HuH-7 (cell line): ENCODE measurements at regions not wholly inside any gene's neighbourhood (a gene's known extent, or its start where the extent isn't known, plus 50 kb on each side); places are given as distances from the start of the nearest gene placed in this dataset.
"Not testable (repeated sequence)": the region's sequence is repeated elsewhere in the genome, so short reads cannot be mapped to it uniquely, and the experiment has no call there.

Experiments used
- DNase-seq: peaks from one replicate; pipeline ENCODE4 v3.0.0; 2011; ENCODE audit warnings: low spot score

GRCh38 chr5:15384176-15384575 lies 115.8 kb upstream of the FBXL7 start:
- no peak for DNase-seq

GRCh38 chr5:15383469-15383868 lies 116.5 kb upstream of the FBXL7 start:
- DNase-seq: no peak

DNA sequence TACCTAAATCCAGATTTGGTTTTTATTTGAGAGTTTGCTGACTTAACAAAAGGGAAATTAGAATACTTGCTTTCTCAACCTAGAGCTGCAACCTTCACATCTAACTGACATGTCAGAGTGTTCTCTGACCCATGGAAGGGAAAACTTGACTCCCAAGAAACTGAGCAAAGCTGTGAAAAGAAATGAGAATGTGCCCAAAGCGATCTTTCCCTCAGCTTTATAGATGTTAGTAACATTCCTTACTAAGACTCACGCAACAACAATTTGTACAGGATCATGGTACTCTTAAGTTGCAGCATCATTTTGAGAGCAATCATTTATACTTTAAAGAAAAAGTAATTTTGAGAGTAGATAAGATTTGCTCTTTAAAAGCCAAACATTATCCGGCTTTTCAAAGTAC lies 117.0 kb upstream of the FBXL7 start:
- DNase-seq: no peak

DNA sequence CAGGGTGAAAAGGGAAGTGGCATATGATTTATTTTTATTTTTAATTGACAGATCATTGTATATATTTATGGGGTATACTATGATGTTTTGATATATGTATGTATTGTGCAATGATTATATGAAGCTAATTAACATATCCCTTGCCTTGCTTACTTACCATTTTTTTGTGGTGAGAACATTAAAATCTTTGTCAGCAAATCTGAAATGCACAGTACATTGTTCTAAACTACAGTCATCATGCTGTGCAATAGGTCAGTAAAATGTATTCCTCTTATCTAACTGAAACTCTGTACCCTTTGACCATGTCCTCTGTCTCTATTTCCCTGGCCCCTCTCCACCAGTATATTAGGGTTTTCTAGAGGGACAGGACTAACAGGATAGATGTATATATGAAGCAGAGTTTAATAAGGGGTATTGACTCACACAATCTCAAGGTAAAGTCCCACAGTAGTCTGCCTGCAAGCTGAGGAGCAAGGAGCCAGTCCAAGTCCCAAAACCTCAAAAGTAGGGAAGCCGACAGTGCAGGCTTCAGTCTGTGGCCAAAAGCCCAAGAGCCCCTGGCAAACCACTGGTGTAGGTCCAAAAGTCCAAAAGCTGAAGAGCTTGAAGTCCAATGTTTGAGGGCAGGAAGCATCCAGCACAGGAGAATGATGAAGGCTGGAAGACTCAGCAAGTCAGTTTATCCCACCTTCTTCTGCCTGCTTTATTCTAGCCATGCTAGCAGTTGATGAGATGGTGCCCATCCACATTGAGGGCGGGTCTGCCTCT lies 122.2 kb upstream of the FBXL7 start:
- no peak for DNase-seq

DNA sequence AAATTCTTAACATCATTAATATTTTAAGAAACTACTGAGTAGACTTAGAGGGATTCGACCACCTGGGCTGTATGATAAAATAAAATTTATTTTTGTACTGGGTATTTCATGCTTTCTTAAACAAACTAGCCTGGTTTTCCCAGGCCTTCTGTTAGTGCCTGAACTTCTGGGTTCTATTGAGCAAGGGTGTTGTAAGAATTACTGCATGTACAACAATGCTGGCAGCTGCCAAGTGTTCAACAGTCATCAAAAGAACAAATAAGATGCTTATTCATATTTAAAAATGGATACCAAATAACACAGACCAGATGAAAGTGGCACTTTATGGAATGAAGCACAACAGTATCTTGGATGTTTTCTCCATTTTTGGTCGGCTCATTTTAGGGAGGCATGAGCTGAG lies 123.2 kb upstream of the FBXL7 start:
- DNase-seq: no peak

DNA sequence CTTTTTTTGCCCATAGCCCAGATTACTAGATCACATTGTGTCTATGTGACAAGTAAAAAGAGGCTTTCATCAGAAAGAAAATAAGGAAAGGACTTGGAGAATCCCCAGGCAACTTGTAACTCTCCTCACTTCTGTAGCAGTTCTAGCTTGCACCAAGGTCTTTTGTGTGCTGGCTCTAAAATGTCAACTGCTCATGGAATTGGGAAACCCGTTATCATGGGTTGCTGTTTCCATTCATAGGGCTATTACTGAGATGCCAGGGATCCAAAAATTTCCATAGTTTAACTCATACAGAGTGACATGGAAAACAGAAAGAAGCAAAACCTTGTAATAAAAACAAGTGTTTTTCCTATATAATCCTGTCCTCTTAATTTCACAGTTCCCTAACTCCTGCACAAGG lies 123.9 kb upstream of the FBXL7 start:
- DNase-seq: no peak

DNA sequence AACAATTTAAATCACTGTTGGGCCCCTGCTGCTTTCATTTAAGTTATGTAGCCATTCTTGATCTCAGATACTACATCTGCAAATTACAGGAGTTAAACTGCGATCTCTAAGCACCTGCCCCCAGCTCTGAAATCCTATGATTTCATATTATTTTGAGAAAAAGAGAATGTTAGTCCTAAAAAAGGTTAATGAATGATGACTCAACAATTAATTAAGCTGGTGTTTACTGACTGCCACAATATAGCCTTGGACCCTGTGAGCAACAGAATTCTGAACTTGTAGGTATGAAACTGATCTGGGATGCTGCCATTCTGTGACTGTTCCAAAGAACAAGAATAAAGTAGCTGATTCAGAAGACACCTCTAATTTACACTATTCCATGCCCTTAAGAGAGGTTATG lies 124.4 kb upstream of the FBXL7 start:
- DNase-seq: no peak

DNA sequence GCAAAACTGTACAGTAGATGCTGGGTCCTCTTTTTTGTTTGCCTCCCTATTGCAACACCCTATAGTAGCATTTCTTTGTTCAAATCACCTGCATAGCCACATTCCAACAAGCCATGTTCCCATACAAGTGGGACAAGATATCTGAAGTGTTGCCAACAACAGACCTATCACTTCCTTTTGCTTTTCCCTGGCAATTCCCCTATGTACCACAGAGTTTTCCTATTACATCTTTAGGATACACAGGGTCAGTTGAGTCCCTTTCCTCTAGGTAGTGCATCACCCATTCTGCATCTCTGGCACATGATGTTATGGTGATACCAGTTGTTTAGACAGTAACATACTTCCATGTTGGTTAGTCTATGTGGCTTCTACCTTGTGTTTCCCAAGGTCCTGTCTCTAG lies 125.1 kb upstream of the FBXL7 start:
- no peak for DNase-seq

DNA sequence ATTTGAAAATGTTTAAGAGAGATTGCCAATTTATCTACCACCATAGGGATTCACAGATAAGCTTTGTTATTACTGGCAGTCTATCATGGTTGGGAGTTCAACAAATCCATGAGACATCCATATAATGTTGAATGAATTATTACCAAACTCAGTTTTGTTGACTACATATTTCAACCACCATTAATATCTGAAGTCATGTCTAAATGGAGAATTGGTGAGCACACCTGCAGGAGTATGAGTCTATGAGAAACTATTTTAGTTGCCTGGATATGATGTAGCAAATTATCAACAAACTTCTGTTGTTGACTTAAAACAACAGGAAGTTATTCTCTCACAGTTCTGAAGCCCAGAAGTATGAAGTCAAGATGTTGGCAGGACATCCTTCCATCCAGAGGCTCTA lies 126.8 kb upstream of the FBXL7 start:
- no peak for DNase-seq

DNA sequence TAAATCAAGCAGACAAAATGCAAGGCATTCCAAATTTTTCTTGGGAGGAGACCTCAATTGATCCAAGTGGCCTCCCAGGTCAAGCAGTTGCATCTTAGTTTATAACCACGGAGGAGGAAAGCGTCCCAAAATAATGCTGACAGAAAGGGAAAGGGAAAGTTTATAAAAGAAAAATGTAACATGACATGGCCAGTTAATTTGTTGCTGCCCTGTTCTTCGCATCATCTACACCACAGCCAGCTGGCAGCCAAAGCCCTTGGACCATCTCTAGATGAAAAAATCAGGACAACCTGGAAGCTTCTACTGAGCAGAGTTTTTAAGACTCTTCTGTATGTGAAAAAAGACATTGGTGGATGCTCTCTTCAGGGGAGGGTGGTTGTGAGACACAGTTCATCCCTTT lies 128.8 kb upstream of the FBXL7 start:
- DNase-seq: no peak

DNA sequence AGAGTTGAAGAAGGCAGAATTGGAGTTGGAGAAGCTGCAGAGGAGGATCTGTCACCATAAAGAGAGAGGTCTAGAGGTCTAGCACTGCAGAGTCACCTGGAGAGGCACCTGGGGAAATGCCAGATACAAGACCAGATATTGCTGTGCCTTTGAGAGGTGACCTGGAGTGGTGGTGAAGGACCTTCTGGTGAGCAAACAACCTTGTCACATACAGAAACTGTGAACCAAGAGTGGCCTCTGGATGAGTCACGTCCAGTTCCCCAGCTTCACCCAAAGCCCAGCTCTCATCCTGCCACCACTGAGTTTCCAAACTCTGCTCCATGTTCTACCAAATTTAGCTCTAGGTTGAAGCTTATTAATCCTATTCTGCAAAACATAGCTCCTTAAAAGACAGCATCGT lies 131.1 kb upstream of the FBXL7 start:
- no peak for DNase-seq

- DNase-seq: no peak
Measured at GRCh38 chr5:15367489-15367888, 132.5 kb upstream of the FBXL7 start.

- no peak for DNase-seq
Measured at GRCh38 chr5:15366676-15367391, 133.1 kb upstream of the FBXL7 start.

DNA sequence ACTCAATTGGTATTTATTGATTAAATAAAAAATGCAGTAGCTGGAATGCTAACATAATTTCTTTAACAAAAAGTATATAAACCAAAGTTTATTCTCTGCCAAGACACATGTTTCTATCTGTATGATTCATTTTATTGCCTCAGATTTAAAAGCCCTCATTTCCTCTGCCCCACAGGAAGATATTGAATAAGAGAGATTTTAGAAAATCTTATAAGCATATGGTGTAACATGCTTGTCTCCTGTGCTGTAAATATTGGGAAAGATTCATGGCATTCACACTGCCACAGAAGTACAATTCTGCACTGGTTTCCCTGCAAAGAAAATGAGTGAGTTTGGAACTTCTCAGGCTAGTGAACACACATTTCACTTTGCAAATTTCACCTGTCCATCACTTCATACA lies 134.9 kb upstream of the FBXL7 start:
- no peak for DNase-seq

- no peak for DNase-seq
Measured at GRCh38 chr5:15363601-15364000, 136.4 kb upstream of the FBXL7 start.

GRCh38 chr5:15357092-15357453 lies 142.9 kb upstream of the FBXL7 start:
- not testable (repeated sequence) for DNase-seq

DNA sequence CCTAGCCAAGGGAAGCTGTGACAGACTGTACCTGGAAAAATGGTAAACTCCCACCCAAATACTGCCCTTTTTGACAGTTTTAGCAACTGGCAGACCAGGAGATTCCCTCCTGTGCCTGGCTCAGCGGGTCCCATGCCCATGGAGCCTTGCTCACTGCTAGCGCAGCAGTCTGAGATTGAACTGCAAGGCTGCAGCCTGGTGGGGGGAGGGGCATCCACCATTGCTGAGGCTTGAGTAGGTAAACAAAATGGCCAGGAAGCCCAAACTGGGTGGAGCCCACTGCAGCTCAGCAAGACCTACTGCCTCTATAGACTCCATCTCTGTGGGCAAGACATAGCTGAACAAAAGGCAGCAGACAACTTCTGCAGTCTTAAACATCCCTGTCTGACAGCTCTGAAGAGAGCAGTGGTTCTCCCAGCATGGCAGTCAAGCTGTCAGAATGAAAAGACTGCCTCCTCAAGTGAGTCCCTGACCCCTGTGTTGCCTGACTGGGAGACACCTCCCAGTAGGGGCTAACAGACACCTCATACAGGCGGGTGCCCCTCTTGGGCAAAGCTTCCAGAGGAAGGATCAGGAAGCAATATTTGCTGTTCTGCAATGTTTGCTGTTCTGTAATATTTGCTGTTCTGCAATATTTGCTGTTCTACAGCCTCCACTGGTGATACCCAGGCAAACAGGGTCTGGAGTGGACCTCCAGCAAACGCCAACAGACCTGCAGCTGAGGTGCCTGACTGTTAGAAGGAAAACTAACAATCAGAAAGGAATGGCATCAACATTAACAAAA lies 143.5 kb upstream of the FBXL7 start:
- DNase-seq: not testable (repeated sequence)

DNA sequence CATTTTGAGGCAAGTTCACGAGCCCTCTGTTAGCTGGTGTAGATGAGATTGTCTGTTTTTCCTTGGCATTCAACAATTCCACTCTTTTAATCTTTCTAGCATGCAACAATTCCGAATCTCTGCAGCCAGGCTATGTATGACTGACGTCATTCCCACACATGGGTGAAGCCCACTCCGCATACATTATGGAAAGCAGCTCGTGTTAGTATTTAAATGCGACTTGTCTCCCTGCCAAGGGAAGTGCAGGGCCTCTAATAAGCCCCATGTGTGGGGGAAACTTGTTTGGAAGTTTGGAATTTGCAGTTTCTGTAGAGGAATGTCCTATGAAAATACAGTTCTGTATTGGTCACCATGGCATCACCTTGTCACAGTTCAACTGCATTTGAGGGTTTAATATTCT lies 146.0 kb upstream of the FBXL7 start:
- DNase-seq: no peak

DNA sequence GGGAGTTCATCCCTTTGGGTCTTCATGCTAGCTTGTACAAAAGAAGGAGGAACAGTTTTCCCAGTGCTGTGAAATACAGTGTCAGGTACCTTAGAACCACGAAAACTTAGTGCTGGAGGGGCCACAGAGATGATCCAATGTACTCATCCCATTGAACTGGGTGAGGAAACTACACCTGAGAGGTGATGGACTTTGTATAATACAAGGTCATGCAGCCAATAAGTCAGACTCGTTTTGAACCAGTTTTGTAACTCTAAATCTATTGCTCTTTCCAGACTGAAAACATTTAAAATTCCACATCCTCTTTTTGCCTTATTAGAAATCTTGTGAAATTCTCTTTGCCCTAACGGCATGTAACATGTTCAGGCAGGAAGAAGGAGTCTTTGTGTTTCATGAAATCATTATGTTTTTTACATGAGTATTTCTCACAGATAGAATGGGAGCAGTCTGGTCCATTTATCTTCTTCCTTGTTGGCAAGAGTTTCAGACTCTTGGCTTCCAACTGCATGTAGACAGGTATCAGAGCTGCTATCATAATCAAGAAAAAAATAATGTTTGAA lies 146.8 kb upstream of the FBXL7 start:
- DNase-seq: no peak

DNA sequence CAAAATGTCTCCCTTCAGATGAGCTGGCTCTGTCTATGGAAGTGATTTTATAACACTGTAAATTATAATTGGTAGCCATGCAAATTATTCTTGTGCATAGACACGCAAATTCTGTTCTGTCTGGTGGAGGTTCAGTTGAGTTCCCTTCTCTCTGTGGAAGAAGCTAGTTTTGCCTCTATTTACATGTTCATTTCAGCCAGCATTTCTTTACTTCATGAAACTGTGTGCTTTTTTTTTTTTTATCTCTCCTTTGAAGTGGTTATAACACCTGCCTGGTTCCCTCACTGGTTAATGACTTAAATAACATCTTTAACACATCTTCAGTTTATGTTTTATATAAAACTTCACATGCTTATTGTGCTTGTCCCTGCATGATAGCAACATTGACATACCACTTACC lies 149.4 kb upstream of the FBXL7 start:
- no peak for DNase-seq

DNA sequence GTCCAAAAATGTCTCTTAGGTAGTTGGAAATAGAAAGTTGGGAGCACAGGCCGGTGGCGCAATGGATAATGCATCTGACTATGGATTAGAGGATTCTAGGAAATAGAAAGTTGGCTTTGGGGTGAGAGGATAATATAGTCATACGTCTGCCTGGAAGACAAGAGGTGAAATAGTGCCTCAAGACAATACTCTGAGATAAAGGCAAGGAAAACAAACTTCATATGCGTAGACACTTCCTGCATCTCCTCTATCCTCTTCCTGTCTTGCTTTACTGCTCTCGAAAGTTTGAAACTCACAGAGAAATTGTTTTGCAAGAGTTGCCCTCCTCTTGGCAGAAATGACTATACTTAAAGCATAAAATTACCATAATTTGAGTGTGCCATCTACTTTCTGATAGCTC lies 153.2 kb upstream of the FBXL7 start:
- DNase-seq: no peak

- DNase-seq: no peak
Measured at GRCh38 chr5:15344954-15345353, 155.0 kb upstream of the FBXL7 start.

DNA sequence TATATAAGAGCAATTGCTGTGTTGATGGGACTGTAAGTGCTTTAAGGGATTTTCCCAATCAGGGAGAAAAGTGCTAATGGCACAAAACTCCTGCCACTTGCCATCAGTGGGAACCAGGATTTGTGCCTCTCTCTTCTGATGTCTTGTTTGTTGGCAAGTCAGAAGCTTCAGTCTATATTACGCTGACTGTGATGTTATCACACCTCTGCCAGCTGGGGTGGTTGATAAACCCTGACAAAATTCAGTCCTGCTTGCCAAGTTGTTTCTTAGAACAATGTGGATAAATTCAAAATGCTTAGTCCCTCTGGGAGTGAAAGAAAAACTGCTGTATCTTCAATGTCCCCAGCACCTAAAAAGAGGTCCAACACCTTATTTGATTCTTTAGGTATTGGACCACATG lies 161.4 kb upstream of the FBXL7 start:
- no peak for DNase-seq
